ENCODE measurements at regions not wholly inside any gene's neighbourhood (a gene's known extent, or its start where the extent isn't known, plus 50 kb on each side); places are given as distances from the start of the nearest gene placed in this dataset.
"Not testable (repeated sequence)": the region's sequence is repeated elsewhere in the genome, so short reads cannot be mapped to it uniquely, and the experiment has no call there.

DNA sequence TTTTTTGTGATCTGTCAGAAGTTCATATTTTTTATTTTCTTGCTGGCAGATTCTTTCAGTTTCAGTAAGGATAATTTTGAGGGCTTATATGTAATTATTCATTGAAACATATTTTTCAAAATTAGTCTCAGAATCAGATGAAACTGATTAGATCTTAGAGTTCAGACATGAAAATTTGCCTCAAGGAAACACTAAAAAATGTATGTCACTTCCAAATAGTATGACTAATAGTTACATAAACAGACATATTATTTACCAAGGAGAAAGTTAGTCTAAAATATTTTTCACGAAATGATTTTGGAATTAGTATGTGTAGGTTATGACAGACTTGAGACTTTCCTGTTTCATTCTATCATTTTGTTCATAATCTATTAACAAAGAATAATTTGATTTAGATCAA lies 628.6 kb downstream of the CCDC85A start:
- no peak for DNase-seq

DNA sequence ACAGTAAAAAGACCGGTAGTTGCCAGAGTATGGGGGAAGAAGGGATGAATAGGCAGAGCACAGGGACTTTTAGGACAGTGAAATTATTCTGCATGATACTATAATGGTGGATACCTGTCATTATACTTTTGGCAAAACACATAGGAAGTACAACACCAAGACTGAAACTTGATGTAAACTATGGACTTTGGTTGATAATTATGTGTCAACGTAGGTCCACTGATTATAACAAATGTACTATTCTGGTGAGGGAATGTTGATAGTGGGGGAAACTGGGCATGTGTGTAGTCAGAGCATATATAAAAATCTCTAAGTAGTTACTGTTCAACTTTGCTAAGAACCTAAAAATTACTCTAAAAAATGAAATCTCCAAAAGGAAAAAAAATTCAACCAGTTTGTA lies 629.7 kb downstream of the CCDC85A start:
- DNase-seq, result no peak

DNA sequence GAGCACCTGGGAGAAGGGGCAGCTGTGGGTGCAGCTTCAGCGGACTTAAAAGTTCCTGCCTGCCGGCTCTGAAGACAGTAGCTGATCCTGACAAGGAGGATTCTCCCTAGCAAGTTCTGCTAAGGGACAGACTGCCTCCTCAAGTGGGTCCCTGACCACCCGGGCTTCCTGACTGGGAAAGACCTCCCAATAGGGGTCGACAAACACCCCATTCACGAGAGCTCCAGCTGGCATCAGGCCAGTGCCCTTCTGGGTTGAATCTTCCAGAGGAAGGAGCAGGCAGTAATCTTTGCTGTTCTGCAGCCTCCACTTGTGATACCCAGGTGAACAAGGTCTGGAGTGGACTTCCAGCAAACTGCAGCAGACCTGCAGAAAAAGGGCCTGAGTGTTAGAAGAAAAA lies 632.9 kb downstream of the CCDC85A start:
- DNase-seq, result no peak

DNA sequence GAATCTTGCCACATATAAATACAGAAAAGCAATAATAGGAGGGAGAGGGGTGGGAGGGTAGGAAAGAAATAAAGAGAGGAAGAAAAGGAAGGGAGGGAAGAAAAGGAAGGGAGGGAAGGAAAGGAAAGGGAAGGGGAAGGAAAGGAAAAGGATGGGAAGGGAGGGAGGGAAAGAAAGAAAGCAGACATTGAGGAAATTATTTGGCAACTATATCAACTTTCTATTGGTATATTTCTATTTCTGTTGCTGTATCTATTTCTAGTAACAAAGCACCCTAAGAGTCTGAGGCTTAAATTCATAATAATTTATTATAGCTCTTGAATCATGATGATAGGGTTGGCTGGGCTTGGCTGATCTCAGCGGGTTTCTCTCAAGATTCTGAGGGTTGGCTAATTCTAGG lies 648.0 kb downstream of the CCDC85A start:
- DNase-seq, result no peak

DNA sequence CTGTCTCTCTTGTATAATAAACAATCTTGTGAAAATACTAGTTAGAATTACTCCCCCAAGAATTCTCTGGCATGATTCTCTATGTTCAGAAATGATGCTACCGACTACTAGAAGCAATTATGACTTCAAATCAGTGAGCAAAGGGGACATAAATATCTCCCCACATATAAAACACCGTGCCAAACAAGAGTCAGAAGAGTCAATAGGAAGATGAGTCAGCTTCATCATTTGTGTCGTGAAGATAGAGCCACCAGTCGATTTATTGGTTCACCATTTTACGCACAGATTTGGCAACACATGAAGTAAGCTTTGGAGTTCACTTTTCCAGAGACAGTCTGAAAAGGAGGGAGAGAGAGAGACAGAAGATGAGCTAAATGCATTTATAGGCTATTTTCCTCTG lies 650.9 kb downstream of the CCDC85A start:
- no peak for DNase-seq

DNA sequence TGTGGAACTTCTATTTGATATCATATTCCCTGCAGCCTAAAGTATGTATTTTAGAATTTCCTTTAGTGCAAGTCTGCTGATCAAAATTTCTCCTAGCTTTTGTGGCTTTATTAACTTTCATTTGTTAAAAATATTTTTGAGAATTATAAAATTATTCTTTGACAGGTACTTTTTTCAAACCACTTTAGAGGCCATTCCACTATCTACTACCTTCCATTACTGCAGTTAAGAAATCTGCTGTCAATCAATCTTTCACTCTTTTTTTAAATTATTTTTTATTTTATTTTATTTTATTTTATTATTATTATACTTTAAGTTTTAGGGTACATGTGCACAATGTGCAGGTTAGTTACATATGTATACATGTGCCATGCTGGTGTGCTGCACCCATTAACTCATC lies 656.2 kb downstream of the CCDC85A start:
- DNase-seq, result not testable (repeated sequence)

DNA sequence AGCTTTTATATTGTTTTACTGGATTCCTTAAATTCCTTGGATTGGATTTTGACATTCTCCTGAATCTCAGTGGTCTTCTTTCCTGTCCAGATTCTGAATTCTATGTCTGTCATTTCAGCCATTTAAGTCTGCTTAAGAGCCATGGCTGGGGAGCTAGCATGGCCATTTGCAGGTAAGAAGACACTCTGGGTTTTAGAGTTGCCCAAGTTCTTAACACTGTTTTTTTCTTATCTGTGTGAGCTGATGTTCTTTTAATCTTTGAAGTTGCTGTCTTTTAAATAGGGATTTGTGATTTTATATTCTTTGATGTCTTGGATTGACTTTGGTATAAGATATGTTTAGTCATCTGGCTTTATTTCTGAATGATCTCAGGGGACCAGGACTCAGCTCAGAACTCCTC lies 677.2 kb downstream of the CCDC85A start:
- no peak for DNase-seq

DNA sequence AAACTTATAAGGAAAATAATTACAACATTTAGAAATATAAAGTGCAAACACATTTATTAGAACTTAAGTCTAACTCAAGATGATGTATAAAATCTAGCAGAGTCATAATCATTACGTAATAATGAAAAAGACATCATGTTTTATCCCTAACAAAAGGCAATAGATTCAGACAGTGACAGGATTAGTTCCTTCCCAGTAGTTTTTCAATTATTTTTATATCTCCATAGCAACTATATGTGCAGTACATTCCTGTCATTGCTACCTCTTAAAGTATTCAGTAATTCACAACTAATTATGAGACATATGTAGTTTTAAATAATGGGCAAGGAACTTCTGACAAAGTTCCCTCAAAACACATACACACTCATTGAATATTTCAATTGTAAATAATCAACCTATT lies 687.9 kb downstream of the CCDC85A start:
- no peak for DNase-seq

DNA sequence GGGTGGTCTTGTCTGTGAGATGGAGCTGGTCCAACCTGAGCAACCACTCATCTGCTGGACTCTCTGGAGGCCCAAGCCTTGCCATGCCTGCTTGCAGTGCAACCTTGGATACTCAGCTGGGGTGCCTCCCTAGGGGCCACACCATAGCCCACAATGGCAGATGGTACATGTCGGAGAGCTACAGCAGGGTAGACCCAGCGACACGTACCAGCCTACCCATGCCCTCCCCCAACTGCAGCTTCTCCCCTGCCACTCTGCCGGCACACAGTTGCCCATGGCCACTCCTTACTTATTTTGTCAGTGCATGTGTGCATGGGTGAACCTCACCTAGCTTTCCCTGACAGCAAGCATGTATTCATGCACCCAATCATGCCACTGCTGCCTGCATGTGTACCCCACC lies 690.9 kb downstream of the CCDC85A start:
- no peak for DNase-seq

DNA sequence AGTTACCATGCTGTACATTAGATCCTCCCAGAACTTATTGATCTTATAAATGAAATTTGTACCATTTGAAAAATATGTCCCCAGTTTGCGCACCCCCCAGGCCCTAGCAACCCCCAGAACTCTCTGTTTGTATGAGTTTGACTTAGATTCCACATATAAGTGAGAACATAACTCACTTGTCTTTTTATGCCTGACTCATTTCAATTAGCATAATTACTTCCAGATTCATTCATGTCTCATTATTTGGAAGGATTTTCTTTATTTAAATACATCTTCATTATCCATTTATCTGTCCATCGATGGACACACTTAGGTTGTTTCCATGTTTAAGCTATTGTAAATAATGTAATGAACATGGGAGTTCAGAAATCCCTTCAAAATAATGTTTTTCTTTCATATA lies 705.9 kb downstream of the CCDC85A start:
- DNase-seq, result no peak

DNA sequence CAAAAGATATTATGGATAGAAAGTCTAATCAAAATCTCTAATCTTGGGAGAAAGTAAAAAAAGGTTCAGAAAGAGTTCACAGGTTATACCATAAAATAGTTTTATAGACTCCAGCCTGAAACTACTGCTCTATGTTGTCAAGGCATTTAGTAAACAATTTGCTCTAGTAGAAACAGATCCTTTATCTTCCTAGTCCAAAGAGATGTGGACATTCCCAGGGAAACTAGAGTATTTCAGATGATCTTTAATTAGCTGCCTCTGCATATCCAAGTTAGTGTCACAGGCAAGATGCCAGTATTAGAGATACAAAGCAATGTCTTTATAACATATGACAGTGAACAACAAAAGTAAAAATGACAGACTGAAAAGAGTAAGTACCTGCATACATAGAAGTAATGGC lies 708.6 kb downstream of the CCDC85A start:
- DNase-seq, result no peak

DNA sequence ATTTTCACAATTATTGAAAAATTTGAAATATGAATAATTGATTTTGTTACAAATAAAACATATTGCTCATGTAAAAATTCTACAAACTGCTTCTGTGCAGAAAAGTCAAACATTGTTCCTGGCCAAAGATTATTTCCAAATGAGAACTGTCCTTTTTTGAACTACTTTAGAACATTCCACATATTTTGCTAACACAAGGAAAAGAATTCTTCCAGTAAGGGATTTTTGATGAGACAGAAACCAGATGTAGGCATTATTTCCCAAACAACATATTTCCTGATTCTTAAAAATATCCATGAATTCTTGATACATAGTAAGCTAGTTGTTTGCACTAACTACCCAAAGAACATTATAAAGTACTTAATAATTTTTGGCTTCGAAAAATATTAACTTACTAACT lies 715.2 kb downstream of the CCDC85A start:
- DNase-seq, result no peak

DNA sequence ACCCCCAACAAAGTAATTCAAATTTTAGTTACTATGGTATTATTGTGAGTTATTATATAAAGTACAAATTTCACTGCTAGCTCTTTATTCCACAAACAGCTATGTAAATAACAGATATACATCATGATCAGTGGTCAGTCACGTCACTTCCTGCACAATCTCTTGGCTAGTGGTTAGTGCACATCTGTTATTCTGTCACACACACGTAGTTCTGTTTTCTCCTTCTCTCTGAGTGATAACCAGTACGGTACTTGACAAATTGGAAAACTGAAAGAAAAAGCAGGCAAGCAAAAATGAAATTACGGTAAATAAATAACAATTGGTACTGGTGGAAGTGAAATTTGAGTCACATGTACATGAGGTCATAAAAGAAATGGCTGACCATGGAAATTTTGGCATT lies 728.7 kb downstream of the CCDC85A start:
- no peak for DNase-seq

DNA sequence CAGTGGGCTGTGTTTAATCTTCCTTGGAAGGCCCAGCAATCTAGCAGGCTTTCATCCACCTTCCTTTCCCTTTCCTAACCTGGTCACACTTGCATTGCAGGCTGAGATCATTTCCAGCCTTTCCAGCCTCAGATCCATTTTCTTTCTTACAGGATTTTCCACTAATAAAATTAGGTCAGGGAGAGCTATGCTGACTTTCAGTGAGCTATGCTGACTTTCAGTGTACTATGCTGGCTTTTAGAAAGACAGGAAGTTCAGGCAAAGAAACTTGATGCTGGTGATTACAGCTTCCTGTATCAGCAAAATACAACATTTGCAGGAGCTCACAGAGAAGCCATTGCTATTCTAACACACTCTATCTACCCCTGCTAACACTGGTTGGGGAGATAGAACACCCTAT lies 735.0 kb downstream of the CCDC85A start:
- DNase-seq, result no peak

DNA sequence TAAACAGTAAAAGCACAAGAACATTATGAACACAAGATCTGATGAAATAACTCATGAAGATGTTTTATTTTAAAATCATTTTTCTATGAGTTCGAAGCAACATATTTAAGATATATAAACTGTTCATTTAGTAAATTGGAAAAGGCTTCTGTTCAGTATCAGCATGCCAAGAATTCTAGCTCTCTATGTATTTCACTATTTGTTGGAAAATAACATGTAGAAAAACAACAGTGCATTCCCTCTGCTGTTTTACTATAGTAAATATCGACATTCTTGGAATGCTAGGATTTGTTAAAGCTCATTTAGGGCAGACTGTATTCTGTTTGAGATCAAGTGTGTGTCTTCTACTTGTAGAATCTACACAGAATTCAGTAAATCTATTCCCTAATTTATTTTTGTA lies 750.2 kb downstream of the CCDC85A start:
- DNase-seq, result no peak

DNA sequence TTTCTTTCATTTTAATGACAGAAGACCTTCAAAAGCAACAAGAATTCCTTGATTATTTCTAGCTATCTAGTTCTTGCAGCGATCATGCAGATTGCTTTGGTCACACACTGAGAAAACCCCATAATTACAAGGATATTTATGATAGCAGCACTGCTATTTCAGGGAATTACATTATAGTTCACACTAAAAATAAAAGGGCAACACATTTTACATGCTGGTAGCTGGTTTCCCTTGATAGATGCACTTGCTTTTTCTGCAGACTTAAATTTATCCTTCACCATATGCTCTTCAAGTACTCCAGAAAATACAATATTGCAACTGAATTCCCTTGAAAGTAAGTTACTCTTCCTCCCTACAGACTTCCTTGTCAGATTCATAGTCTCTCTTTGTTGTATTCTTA lies 751.1 kb downstream of the CCDC85A start:
- DNase-seq, result no peak

DNA sequence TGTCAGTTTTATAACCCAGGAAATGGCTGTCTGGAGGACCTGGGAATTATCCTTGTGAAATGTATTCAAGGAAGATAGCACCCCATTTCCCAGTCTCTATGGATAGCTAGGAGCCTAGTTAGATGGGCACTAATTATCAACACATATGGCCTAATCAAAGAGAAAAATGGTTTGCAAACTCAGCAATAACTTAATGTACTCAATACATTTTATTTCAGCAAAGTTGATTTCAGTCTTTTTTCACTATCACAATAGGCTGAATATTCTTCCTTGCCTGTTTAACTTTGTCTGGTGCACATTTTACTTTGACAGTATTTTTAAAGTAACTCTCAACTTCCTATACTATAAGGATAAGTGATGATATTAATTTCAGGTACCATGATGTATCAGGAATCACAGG lies 756.3 kb downstream of the CCDC85A start:
- DNase-seq, result no peak

DNA sequence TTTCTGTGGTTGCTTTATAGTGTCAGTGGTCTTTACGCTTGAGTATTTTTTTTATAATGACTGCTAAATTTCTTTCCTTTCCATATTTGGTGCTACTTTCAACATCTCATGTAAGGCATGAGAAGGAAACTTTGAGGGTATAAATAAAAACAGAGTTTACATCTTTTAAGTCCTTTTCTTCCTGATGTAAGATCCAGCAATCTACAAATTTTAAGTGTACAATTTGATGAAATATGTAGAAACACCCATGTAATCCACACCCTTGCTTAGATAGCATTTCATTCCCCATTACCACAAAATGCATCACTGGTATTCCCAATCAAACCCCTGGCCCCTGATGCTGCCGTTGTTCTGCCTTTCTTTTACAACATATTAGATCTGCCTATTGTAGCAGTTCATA lies 769.1 kb downstream of the CCDC85A start:
- DNase-seq, result no peak

DNA sequence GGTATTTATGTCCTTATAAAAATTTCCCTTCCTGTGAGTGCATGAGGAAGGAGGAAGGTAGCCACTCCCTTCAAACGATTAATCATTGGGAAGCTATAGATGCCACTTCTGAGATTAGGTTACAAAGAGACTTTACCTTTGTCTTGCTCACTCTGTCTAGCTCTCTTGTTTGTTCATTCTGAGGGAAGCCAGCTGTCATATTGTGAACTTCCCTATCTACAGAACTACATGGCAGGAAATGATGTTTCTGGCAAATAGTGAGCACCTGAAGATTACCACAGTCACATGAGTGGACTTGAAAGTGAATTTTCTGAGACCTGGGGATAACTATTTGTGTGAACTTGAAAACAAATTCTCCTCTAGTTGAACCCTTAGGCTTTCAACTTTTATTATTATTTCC lies 776.8 kb downstream of the CCDC85A start:
- peak; percentile 61 for DNase-seq

DNA sequence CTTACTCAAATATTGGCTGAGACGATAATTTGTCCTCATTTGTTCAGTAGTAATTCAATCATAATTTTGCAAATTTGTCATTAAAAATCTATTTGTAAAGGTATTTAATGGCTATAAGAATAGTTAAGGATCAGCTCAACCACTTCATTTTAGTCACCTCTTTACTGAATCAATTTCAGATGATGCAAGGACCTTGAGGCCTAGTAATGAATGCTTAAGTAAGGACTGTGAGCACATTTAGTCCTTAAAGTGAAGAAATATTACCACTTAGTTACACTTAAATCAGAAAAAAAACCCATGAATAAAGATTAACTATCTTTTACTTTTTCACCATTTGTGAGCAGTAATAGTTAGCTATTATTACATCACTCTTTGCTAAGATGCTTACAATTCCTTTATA lies 778.9 kb downstream of the CCDC85A start:
- no peak for DNase-seq

DNA sequence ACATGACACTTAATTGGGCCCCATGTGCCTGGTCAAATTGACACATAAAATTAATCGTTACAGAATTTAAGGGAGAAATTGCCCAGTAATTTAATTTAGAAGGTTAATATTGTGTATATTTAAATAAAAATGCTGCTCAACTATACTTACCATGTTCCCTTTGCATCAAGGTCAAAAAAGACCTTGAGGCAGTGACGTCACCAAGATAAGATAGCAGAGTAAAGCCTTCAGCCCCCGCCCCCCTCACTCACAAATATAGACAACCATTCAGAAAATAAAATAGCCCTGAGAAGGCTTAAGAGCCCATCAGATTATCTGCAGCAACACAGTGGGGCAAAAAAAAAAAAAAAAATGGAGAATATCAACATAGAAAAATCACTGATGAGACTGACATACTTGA lies 785.7 kb downstream of the CCDC85A start:
- no peak for DNase-seq

DNA sequence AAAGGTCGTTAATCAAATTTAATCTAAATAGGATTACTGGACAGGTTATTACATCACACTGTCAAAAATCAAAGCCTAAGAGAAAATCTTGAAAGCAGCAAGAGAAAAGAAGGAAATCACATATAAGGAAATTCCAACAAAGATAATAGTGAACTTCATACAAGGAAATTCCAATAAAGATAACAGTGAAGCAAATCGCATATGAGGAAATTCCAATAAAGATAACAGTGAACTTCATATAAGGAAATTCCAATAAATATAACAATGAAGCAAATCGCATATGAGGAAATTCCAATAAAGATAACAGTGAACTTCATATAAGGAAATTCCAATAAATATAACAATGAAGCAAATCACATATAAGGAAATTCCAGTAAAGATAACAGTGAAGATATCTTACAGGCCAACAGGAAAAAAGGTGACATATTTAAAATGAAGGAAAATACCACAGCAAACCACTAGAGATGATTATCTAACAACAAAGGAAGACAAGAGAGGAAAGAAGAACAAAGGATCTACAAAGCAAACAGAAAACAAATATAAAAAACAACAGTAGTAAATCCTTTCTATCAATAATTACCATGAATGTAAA lies 787.7 kb downstream of the CCDC85A start:
- DNase-seq, result no peak

DNA sequence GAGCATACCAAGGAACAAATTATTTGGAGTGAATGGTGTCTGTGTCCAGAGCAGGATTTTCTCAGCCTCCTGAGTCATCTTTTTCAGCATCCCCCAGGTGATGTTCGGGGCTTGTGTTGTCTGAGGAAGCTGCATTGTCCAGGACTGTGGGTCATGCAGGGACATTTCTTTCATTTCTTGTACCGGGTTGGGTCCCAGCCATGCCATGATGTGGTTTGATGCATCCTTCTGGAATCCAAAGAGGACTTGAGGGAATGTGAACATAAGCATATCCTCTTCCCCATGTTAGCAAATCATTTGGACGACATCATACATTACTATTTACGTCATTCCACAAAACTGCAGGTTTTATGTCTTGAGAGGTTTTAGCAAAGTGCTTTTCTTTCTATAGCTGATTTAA lies 797.8 kb downstream of the CCDC85A start:
- no peak for DNase-seq

DNA sequence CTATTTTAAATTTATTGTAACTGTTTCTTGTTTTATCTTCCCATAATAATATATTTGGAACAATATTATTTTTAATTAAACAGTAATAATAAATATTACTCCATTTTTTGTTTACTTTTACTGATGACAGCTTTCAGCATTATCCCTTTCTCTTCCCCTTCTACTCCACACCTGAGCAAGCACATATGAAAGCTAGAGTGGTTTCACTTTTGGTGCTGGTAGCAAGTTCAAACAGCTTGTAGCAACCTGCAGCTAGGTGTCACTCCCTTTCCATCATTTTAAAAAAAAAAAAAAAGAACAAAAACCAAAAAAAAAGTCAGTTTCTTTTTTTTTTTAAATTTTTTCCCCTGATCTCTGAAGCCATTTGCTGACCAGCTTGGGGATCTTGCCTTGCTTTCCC lies 801.8 kb downstream of the CCDC85A start:
- no peak for DNase-seq

DNA sequence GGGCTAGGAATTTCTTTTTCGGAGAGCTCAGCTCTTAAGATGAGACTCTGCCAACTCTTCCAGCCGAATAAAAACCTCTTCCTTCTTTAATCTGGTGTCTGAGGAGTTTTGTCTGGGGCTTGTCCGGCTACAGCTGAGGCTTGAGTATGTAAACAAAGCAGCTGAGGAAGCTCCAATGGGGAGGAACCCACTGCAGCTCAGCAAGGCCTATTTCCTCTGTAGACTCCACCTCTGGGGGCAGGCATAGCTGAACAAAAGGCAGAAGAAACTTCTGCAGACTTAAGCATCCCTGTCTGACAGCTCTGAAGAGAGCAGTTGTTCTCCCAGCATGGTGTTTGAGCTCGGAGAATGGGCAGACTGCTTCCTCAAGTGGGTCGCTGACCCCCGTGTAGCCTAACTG lies 838.7 kb downstream of the CCDC85A start:
- no peak for DNase-seq

Data from NCI-H510A treated with DMSO at 0.1 percent for 48 hours (cell line).